HS-27A (cell line): ENCODE measurements at regions not wholly inside any gene's neighbourhood (a gene's known extent, or its start where the extent isn't known, plus 50 kb on each side); places are given as distances from the start of the nearest gene placed in this dataset.

Experiments used
- DNase-seq: peaks from one replicate; pipeline ENCODE4 v3.0.0-alpha.2; 2012; ENCODE audit warnings: low read depth, missing footprints

GRCh38 chr9:14466828-14467227 lies 152.9 kb upstream of the NFIB start:
- no peak for DNase-seq

- DNase-seq: no peak
Measured at GRCh38 chr9:14466429-14466818, 152.5 kb upstream of the NFIB start.

GRCh38 chr9:14462950-14463349 lies 149.0 kb upstream of the NFIB start:
- DNase-seq: no peak

GRCh38 chr9:14455243-14455642 lies 141.3 kb upstream of the NFIB start:
- DNase-seq: no peak

GRCh38 chr9:14453286-14453685 lies 139.3 kb upstream of the NFIB start:
- DNase-seq: no peak

GRCh38 chr9:14452539-14452938 lies 138.6 kb upstream of the NFIB start:
- no peak for DNase-seq

GRCh38 chr9:14451949-14452348 lies 138.0 kb upstream of the NFIB start:
- DNase-seq: no peak

- DNase-seq: no peak
Measured at GRCh38 chr9:14447103-14447502, 133.2 kb upstream of the NFIB start.

GRCh38 chr9:14445946-14446345 lies 132.0 kb upstream of the NFIB start:
- no peak for DNase-seq

- no peak for DNase-seq
Measured at GRCh38 chr9:14442956-14443355, 129.0 kb upstream of the NFIB start.

GRCh38 chr9:14441976-14442651 lies 128.2 kb upstream of the NFIB start:
- DNase-seq: no peak

GRCh38 chr9:14441115-14441514 lies 127.2 kb upstream of the NFIB start:
- no peak for DNase-seq

GRCh38 chr9:14440062-14440461 lies 126.1 kb upstream of the NFIB start:
- no peak for DNase-seq

- no peak for DNase-seq
Measured at GRCh38 chr9:14439555-14439954, 125.6 kb upstream of the NFIB start.

GRCh38 chr9:14438232-14439021 lies 124.5 kb upstream of the NFIB start:
- DNase-seq: no peak

GRCh38 chr9:14437354-14438231 lies 123.7 kb upstream of the NFIB start:
- no peak for DNase-seq

- no peak for DNase-seq
Measured at GRCh38 chr9:14435871-14436270, 121.9 kb upstream of the NFIB start.

- DNase-seq: no peak
Measured at GRCh38 chr9:14434971-14435718, 121.2 kb upstream of the NFIB start.

GRCh38 chr9:14434158-14434504 lies 120.2 kb upstream of the NFIB start:
- DNase-seq: no peak

GRCh38 chr9:14433351-14434157 lies 119.6 kb upstream of the NFIB start:
- no peak for DNase-seq

GRCh38 chr9:14432666-14433350 lies 118.9 kb upstream of the NFIB start:
- DNase-seq: no peak
